ENCODE measurements at regions not wholly inside any gene's neighbourhood (a gene's known extent, or its start where the extent isn't known, plus 50 kb on each side); places are given as distances from the start of the nearest gene placed in this dataset.

DNA sequence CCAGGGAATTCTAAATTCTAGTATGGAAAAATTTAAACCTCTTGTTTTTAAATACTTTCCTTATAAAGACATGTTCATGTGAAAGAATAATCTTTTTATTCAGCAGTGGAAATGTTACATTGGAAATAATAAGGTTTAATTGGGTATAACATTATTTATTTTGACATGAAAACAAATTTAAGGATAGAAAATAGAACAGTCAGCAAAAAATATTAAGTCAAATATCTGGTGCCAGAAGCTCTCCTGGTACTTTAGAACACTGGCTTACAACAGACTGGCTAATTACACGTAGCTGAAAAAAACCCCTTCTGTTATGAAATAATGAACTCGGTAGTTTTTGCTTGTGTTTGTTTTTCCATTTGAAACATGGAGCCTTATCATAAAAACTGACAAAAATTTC, 447.9 kb downstream of the DSEL start:
- H3K27me3 ChIP-seq (ENCODE audit: control insufficient read depth in 1 of 2, insufficient read depth in 2 of 2, low read length in 2 of 2) = no peaks in the 10 kb centered on the region
- 60 to 67% methylated on average over 2 of the region's 2 CpGs for WGBS, 2 donors

DNA sequence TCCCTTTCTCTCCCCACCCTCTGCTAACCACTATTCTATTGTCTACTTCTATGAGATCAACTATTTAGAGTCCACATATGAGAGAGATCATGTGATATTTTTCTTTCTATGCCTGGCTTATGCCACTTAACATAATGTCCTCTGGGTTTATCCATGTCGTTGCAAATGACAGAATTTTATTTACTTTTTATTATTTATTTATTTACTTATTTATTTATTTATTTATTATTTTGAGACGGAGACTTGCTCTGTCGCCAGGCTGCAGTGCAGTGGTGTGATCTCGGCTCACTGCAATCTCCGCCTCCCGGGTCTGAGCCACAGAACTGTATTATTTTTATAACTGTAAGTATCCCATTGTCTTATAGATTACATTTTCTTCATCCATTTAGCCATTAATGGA, 443.4 kb upstream of the CDH19 start:
- Histone ChIP-seq H3K36me3 (ENCODE audit: control insufficient read depth in 2 of 2, insufficient read depth in 2 of 2, low read length in 1 of 2) (no peaks in the 10 kb centered on the region), H3K27ac (ENCODE audit: low read depth in 2 of 2, low read length in 1 of 2) (no peak overlapping the region), H3K27me3 (ENCODE audit: control insufficient read depth in 1 of 2, insufficient read depth in 2 of 2, low read length in 2 of 2) (no peaks in the 10 kb centered on the region), H3K4me1 (ENCODE audit: control insufficient read depth in 2 of 2, insufficient read depth in 2 of 2, low read length in 1 of 2) (no peaks in the 10 kb centered on the region), H3K9me3 (ENCODE audit: control insufficient read depth in 2 of 2, insufficient read depth in 1 of 2, low read depth in 1 of 2, low read length in 1 of 2) (peaks cover 3 to 6% of the 10 kb centered on the region in 2 donors), H3K4me3 (ENCODE audit: low read depth in 1 of 2, low read length in 2 of 2) (no peak overlapping the region)
- WGBS, 2 donors = 83 to 84% methylated on average over 6 of the region's 6 CpGs

More for the DNA sequence above, 447.9 kb downstream of the DSEL start:
- no peaks in the 10 kb centered on the region for H3K36me3 ChIP-seq (ENCODE audit: control insufficient read depth in 2 of 2, insufficient read depth in 2 of 2, low read length in 1 of 2)
- no peak overlapping the region for H3K4me3 ChIP-seq (ENCODE audit: low read depth in 1 of 2, low read length in 2 of 2)
- H3K9me3 ChIP-seq (ENCODE audit: control insufficient read depth in 2 of 2, insufficient read depth in 1 of 2, low read depth in 1 of 2, low read length in 1 of 2) = no peaks in the 10 kb centered on the region
- no peaks in the 10 kb centered on the region for H3K4me1 ChIP-seq (ENCODE audit: control insufficient read depth in 2 of 2, insufficient read depth in 2 of 2, low read length in 1 of 2)
- H3K27ac ChIP-seq (ENCODE audit: low read depth in 2 of 2, low read length in 1 of 2) = no peak overlapping the region

DNA sequence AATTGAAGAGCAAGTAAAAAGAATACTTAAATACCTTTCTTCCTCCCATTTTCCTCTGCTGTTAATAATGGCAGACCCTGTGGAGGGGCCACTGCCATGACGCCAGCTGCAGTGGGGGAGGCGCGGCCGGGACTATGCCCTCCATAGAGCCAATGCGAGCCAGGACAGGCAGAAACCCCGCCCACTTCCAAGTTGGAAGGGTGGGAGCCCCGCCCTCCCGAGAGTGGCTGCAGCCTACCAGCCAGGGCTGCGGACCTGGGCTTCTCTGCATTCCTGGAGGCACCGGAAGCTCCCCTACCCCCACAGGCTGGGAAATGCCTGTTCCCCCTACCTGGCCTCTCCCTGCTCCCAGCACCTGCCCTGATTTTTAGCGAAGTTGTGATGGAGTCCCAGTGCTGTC, 439.4 kb upstream of the CDH19 start:
- H3K36me3 ChIP-seq (ENCODE audit: control insufficient read depth in 2 of 2, insufficient read depth in 2 of 2, low read length in 1 of 2) = no peaks in the 10 kb centered on the region
- no peak overlapping the region for H3K4me3 ChIP-seq (ENCODE audit: low read depth in 1 of 2, low read length in 2 of 2)
- no peaks in the 10 kb centered on the region for H3K27me3 ChIP-seq (ENCODE audit: control insufficient read depth in 1 of 2, insufficient read depth in 2 of 2, low read length in 2 of 2)
- H3K27ac ChIP-seq (ENCODE audit: low read depth in 2 of 2, low read length in 1 of 2) = no peak overlapping the region
- WGBS, 2 donors = 93% methylated on average over 11 of the region's 11 CpGs
- H3K9me3 ChIP-seq (ENCODE audit: control insufficient read depth in 2 of 2, insufficient read depth in 1 of 2, low read depth in 1 of 2, low read length in 1 of 2) = peaks cover 3 to 6% of the 10 kb centered on the region in 2 donors
- no peaks in the 10 kb centered on the region for H3K4me1 ChIP-seq (ENCODE audit: control insufficient read depth in 2 of 2, insufficient read depth in 2 of 2, low read length in 1 of 2)

DNA sequence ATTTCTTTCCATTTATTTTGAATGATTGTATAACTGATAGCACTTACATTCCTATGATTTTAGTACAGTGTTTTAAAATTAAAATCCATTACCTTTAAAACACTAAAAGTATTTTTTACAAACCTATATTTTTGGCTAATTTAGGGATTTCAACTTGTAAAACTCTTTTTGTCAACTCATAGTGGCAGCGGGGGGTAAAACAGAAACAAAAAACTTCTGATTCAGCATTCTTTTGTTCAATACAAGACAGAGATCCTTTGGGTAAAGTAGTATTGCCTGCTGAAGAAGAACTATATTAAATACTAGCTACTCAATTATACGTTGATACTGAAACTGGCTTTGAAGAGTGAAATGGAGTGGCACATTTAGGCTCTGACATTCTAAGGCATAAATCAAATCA, 437.4 kb upstream of the CDH19 start:
- H3K36me3 ChIP-seq (ENCODE audit: control insufficient read depth in 2 of 2, insufficient read depth in 2 of 2, low read length in 1 of 2) = no peaks in the 10 kb centered on the region
- WGBS, 2 donors = 61 to 70% methylated on average over 2 of the region's 2 CpGs

DNA sequence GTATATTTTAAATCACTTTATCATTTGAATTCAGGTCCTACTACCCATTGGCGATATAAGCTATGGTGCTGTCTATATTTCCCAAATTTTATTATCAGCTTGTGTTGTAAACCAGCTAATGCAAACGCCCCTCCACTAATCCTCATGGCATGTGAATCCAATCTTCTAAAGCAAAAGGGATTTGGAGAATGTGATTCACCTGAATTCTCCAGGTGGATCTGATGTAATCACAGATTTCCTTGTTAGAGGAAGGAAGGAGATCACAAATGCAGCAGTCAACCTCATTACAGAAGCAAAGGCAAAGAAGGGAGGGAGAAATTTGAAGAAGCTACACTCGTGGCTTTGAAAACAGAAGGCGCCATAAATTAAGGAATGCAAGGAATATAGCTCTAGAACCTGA, 431.1 kb upstream of the CDH19 start:
- Histone ChIP-seq H3K9me3 (ENCODE audit: control insufficient read depth in 2 of 2, insufficient read depth in 1 of 2, low read depth in 1 of 2, low read length in 1 of 2) (no peaks in the 10 kb centered on the region), H3K4me3 (ENCODE audit: low read depth in 1 of 2, low read length in 2 of 2) (no peak overlapping the region), H3K27me3 (ENCODE audit: control insufficient read depth in 1 of 2, insufficient read depth in 2 of 2, low read length in 2 of 2) (no peaks in the 10 kb centered on the region), H3K4me1 (ENCODE audit: control insufficient read depth in 2 of 2, insufficient read depth in 2 of 2, low read length in 1 of 2) (no peaks in the 10 kb centered on the region), H3K36me3 (ENCODE audit: control insufficient read depth in 2 of 2, insufficient read depth in 2 of 2, low read length in 1 of 2) (no peaks in the 10 kb centered on the region), H3K27ac (ENCODE audit: low read depth in 2 of 2, low read length in 1 of 2) (no peak overlapping the region)
- 50 to 57% methylated on average over 4 of the region's 4 CpGs for WGBS, 2 donors

More for the DNA sequence above, 437.4 kb upstream of the CDH19 start:
- H3K27ac ChIP-seq (ENCODE audit: low read depth in 2 of 2, low read length in 1 of 2) = no peak overlapping the region
- no peak overlapping the region for H3K4me3 ChIP-seq (ENCODE audit: low read depth in 1 of 2, low read length in 2 of 2)
- no peaks in the 10 kb centered on the region for H3K27me3 ChIP-seq (ENCODE audit: control insufficient read depth in 1 of 2, insufficient read depth in 2 of 2, low read length in 2 of 2)
- H3K4me1 ChIP-seq (ENCODE audit: control insufficient read depth in 2 of 2, insufficient read depth in 2 of 2, low read length in 1 of 2) = no peaks in the 10 kb centered on the region
- H3K9me3 ChIP-seq (ENCODE audit: control insufficient read depth in 2 of 2, insufficient read depth in 1 of 2, low read depth in 1 of 2, low read length in 1 of 2) = peaks cover 3 to 6% of the 10 kb centered on the region in 2 donors

DNA sequence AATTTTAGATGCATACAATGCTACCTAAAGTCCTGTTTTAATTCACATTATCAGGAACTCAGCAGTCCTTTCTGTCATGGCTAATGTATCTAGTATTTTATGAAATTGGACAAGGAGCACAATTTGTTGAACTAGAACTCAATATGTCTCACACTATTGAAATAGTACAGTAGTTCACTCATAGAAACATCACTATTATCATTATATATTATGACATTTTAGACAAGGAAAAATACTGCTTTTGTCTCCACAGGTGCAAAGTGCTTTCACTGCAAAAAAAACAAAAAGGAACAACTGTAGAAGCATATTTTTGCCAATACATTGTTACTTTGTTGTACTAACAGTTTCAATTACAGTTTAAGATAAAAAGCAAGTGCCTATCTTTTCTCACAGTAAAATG, 419.2 kb upstream of the CDH19 start:
- no peaks in the 10 kb centered on the region for H3K9me3 ChIP-seq (ENCODE audit: control insufficient read depth in 2 of 2, insufficient read depth in 1 of 2, low read depth in 1 of 2, low read length in 1 of 2)
- H3K27ac ChIP-seq (ENCODE audit: low read depth in 2 of 2, low read length in 1 of 2) = no peak overlapping the region
- H3K27me3 ChIP-seq (ENCODE audit: control insufficient read depth in 1 of 2, insufficient read depth in 2 of 2, low read length in 2 of 2) = no peaks in the 10 kb centered on the region
- H3K4me3 ChIP-seq (ENCODE audit: low read depth in 1 of 2, low read length in 2 of 2) = no peak overlapping the region
- H3K36me3 ChIP-seq (ENCODE audit: control insufficient read depth in 2 of 2, insufficient read depth in 2 of 2, low read length in 1 of 2) = no peaks in the 10 kb centered on the region
- no peaks in the 10 kb centered on the region for H3K4me1 ChIP-seq (ENCODE audit: control insufficient read depth in 2 of 2, insufficient read depth in 2 of 2, low read length in 1 of 2)

DNA sequence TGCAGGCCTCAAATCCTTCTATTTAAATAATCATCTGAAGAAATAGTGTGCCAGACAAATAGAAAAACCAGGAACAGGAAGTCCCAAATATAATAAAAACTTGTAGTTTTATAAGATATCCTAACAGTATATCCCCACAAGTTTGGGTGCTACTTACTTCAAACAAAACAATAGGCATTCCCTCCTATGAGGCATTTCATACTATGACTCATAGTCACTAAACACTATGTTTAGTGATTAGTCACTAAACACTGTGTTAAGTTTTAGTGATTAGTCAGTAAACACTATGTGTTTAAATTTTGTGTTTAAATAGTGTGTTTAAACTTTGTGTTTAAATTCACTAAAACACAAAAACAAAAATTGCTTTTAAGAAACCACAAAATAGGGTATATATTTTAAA, 407.0 kb upstream of the CDH19 start:
- Histone ChIP-seq H3K27me3 (ENCODE audit: control insufficient read depth in 1 of 2, insufficient read depth in 2 of 2, low read length in 2 of 2) (no peaks in the 10 kb centered on the region), H3K9me3 (ENCODE audit: control insufficient read depth in 2 of 2, insufficient read depth in 1 of 2, low read depth in 1 of 2, low read length in 1 of 2) (no peaks in the 10 kb centered on the region), H3K4me1 (ENCODE audit: control insufficient read depth in 2 of 2, insufficient read depth in 2 of 2, low read length in 1 of 2) (no peaks in the 10 kb centered on the region), H3K36me3 (ENCODE audit: control insufficient read depth in 2 of 2, insufficient read depth in 2 of 2, low read length in 1 of 2) (no peaks in the 10 kb centered on the region), H3K4me3 (ENCODE audit: low read depth in 1 of 2, low read length in 2 of 2) (no peak overlapping the region), H3K27ac (ENCODE audit: low read depth in 2 of 2, low read length in 1 of 2) (no peak overlapping the region)

DNA sequence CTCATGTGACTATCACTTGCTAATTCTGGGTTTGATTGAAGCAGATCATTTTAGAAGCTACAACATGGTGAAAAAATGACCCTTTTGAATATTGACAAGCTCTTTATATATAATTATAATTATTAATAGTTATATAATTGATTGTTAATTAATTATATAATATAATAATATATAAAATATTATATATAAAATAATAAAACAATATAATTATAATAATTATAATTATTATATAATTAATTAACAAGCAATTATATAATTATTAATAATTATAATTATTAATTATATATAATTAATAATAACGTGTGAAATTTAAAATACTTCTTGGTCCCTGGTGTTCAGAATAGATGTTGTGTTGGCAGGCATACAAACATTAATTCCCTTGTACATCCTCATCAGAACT, 404.1 kb upstream of the CDH19 start:
- Histone ChIP-seq H3K9me3 (ENCODE audit: control insufficient read depth in 2 of 2, insufficient read depth in 1 of 2, low read depth in 1 of 2, low read length in 1 of 2) (peaks cover 0 to 2% of the 10 kb centered on the region in 2 donors), H3K27me3 (ENCODE audit: control insufficient read depth in 1 of 2, insufficient read depth in 2 of 2, low read length in 2 of 2) (no peaks in the 10 kb centered on the region), H3K4me1 (ENCODE audit: control insufficient read depth in 2 of 2, insufficient read depth in 2 of 2, low read length in 1 of 2) (no peaks in the 10 kb centered on the region), H3K36me3 (ENCODE audit: control insufficient read depth in 2 of 2, insufficient read depth in 2 of 2, low read length in 1 of 2) (no peaks in the 10 kb centered on the region), H3K4me3 (ENCODE audit: low read depth in 1 of 2, low read length in 2 of 2) (no peak overlapping the region), H3K27ac (ENCODE audit: low read depth in 2 of 2, low read length in 1 of 2) (no peak overlapping the region)
- WGBS, 2 donors = 84 to 86% methylated on average over 1 of the region's 1 CpG

DNA sequence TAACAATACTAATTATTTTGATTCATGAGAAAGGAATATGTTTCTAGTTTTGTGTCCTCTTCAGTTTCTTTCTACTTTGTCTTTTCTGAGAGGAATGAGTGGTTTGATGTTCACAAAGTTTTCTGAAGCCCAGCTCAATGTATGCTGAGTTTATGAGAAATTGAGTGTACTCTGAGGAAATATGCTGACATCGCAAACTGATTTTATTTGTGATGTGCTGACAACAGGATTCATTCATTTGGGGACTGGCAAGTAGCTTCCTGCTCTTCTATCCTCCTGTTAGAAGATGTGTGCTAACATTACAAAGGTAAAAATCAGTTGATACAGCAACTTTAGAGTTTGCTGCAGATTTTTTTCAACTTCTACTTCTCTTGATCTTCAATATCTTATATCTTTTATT, 403.2 kb upstream of the CDH19 start:
- Histone ChIP-seq H3K27me3 (ENCODE audit: control insufficient read depth in 1 of 2, insufficient read depth in 2 of 2, low read length in 2 of 2) (no peaks in the 10 kb centered on the region), H3K36me3 (ENCODE audit: control insufficient read depth in 2 of 2, insufficient read depth in 2 of 2, low read length in 1 of 2) (no peaks in the 10 kb centered on the region), H3K4me1 (ENCODE audit: control insufficient read depth in 2 of 2, insufficient read depth in 2 of 2, low read length in 1 of 2) (no peaks in the 10 kb centered on the region), H3K27ac (ENCODE audit: low read depth in 2 of 2, low read length in 1 of 2) (no peak overlapping the region), H3K9me3 (ENCODE audit: control insufficient read depth in 2 of 2, insufficient read depth in 1 of 2, low read depth in 1 of 2, low read length in 1 of 2) (peaks cover 0 to 2% of the 10 kb centered on the region in 2 donors), H3K4me3 (ENCODE audit: low read depth in 1 of 2, low read length in 2 of 2) (no peak overlapping the region)
- 93 to 97% methylated on average over 1 of the region's 1 CpG for WGBS, 2 donors

DNA sequence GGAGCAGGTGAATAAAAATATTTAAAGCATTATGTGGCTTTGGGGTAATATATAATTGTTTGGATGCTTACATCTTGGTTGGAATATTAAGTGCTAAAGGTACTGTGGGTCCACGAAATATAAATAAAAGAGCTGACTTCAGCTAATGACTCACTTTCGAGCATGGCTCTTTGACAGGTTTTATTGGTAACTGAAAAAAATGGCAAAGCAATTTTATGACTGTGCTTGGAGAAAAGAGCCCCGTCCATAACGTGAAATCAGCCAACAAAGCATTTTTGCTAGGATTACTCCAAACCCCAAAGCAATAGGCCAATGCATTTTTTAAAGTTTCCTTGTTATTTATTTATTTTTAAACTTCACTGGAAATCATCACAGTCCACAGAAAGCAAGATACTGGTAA, 397.2 kb upstream of the CDH19 start:
- H3K4me3 ChIP-seq (ENCODE audit: low read depth in 1 of 2, low read length in 2 of 2) = no peak overlapping the region
- H3K9me3 ChIP-seq (ENCODE audit: control insufficient read depth in 2 of 2, insufficient read depth in 1 of 2, low read depth in 1 of 2, low read length in 1 of 2) = peaks cover 0 to 2% of the 10 kb centered on the region in 2 donors
- H3K27ac ChIP-seq (ENCODE audit: low read depth in 2 of 2, low read length in 1 of 2) = no peak overlapping the region
- H3K36me3 ChIP-seq (ENCODE audit: control insufficient read depth in 2 of 2, insufficient read depth in 2 of 2, low read length in 1 of 2) = no peaks in the 10 kb centered on the region
- 46 to 60% methylated on average over 4 of the region's 4 CpGs for WGBS, 2 donors
- no peaks in the 10 kb centered on the region for H3K4me1 ChIP-seq (ENCODE audit: control insufficient read depth in 2 of 2, insufficient read depth in 2 of 2, low read length in 1 of 2)
- no peaks in the 10 kb centered on the region for H3K27me3 ChIP-seq (ENCODE audit: control insufficient read depth in 1 of 2, insufficient read depth in 2 of 2, low read length in 2 of 2)

Data from esophagus (tissue), 2 donors.